GM12874 (cell line): ENCODE measurements at regions not wholly inside any gene's neighbourhood (a gene's known extent, or its start where the extent isn't known, plus 50 kb on each side); places are given as distances from the start of the nearest gene placed in this dataset.

Source experiments
- TF ChIP-seq, protein P1 (sequence below): IDR thresholded peaks from 2 replicates; pipeline ENCODE4 v1.5.1; 2011; ENCODE audit warnings: low read depth, mild to moderate bottlenecking, control low read depth, low read length, moderate library complexity; ENCODE audit not compliant: insufficient read depth

DNA sequence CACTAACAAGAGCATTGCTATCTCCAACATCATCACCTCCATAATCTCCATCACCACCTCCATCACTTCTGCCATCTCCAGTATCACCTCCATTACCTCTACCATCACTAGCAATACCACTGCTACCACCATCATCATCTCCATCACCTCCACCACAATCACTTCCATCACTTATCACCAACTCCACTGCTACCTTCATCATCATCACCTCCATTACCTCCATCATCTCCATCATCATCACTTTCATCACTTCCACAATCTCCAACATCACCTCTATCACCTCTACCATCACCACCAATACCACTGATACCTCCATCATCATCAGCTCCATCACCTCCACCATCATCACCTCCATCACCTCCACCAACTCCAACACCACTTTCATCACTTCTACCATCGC, 102.4 kb upstream of the TMEM132C start:
- TF ChIP-seq, protein P1, sequence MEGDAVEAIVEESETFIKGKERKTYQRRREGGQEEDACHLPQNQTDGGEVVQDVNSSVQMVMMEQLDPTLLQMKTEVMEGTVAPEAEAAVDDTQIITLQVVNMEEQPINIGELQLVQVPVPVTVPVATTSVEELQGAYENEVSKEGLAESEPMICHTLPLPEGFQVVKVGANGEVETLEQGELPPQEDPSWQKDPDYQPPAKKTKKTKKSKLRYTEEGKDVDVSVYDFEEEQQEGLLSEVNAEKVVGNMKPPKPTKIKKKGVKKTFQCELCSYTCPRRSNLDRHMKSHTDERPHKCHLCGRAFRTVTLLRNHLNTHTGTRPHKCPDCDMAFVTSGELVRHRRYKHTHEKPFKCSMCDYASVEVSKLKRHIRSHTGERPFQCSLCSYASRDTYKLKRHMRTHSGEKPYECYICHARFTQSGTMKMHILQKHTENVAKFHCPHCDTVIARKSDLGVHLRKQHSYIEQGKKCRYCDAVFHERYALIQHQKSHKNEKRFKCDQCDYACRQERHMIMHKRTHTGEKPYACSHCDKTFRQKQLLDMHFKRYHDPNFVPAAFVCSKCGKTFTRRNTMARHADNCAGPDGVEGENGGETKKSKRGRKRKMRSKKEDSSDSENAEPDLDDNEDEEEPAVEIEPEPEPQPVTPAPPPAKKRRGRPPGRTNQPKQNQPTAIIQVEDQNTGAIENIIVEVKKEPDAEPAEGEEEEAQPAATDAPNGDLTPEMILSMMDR, result no peak

DNA sequence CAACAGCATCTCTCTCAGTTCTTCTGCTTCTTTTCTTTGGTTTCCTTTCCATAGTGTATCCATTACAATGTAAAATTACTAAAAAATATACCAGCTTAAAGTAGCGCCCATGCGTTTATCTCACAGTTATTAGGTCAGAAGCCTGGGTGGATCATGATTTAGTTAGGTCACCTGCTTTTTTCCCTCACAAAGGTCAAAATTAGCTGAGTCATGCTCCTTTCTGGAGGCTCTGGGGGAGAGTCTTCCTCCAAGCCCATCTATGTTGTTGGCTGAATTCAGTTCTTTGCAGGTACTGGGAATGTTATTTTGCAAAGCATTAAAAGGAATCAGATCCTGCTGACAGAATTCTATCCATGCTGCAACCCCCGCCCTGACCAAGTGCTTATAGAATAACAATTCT, 101.6 kb upstream of the TMEM132C start:
- TF ChIP-seq, protein P1, result no peak

DNA sequence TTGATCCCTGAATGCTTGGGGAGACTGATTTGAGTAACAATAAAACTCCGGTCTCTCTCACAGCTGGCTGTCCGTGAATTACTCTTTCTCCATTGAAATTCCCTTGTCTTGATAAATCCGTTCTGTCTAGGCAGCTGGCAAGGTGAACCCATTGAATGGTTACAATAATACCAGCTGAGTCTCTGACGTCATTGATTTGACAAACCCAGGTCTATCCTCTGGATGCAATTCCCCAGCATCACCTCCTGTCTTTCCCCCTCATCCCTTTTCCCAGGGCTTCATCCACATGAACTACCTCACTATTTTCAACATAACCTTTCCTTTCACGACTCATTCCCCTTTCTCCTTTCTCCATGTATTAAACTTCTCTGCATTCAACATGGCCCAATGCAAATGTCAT, 98.7 kb upstream of the TMEM132C start:
- TF ChIP-seq, protein P1, result no peak

- TF ChIP-seq, protein P1, result no peak
These were observed 96.8 kb upstream of the TMEM132C start for GRCh38 chr12:128170181-128170580.

DNA sequence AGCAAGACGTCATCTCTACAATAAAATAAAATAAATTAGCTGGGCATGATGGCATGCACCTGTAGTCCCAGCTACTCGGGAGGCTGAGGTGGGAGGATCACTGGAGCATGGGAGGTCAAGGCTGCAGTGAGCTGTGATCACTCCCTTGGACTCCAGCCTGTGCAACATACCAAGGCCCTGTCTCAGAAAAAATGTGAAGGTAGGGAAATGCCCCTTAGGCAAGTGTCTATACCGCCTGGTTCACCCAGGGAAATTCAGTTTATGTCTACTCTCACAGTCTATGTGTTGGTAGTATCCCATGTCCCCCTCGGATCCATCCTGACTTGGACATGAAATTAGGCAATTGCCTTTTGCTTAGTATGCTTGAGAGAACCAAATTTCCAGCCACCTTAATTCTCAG, 88.4 kb upstream of the TMEM132C start:
- TF ChIP-seq, protein P1, result no peak

DNA sequence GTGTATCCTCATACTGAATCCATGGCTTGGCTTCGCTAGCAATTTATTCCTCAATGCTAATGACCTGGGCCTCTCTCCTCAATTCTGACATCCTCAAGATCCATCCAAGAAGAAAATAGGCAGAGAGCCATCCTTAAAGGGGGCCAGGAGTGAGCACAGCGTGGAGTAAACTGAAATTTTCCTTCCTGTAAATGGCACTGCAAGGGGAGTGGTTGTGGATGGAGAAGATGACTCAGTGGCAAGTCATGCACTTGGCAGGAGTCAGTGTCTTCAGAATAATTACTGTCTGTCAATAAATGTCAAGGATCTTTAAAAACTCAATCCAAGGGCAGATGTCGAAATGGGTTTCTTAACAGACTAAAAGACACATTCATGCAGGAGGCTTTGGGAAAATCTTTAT, 88.0 kb upstream of the TMEM132C start:
- TF ChIP-seq, protein P1, result no peak

DNA sequence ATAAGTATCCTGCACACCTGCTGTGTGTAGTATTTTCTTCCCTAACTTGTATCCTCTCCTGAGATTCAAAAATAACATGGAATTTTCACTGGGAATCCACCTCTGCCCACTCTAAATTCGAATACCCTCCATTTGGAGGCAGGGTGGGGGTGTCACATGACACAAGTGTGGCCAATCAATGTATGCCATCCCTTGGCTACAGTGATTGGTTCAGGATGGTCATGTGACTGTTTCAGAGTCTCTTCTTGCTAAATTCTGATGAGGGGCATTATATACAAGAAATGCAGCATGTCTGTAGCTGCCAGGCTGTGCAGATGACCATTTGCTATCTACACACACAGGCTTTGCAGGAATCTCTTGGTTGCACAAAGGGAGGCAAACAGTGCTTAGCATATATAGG, 86.8 kb upstream of the TMEM132C start:
- TF ChIP-seq, protein P1, result no peak

- TF ChIP-seq, protein P1, result no peak
These were observed 76.9 kb upstream of the TMEM132C start for GRCh38 chr12:128190052-128190451.
